NCI-H345 treated with DMSO at 0.1 percent for 48 hours (cell line): ENCODE measurements at regions not wholly inside any gene's neighbourhood (a gene's known extent, or its start where the extent isn't known, plus 50 kb on each side); places are given as distances from the start of the nearest gene placed in this dataset.
"Not testable (repeated sequence)": the region's sequence is repeated elsewhere in the genome, so short reads cannot be mapped to it uniquely, and the experiment has no call there.

Experiments used
- DNase-seq: peaks from one replicate; lab custom pipeline; 2025; ENCODE audit not compliant: unreplicated experiment; lab: John Stamatoyannopoulos, UW

GRCh38 chr11:87879118-87879517 is 296.1 kb downstream of the RAB38 start:
- DNase-seq, result no peak

- peak; percentile 3 for DNase-seq
Measured at GRCh38 chr11:87878373-87878825, 296.8 kb downstream of the RAB38 start.

- DNase-seq, result no peak
Measured at GRCh38 chr11:87871056-87871455, 304.2 kb downstream of the RAB38 start.

GRCh38 chr11:87870086-87870485 is 305.2 kb downstream of the RAB38 start:
- no peak for DNase-seq

- DNase-seq, result no peak
Measured at GRCh38 chr11:87866951-87867350, 308.3 kb downstream of the RAB38 start.

- DNase-seq, result no peak
Measured at GRCh38 chr11:87861030-87861429, 314.2 kb downstream of the RAB38 start.

GRCh38 chr11:87859636-87860035 is 315.6 kb downstream of the RAB38 start:
- no peak for DNase-seq

- DNase-seq, result no peak
Measured at GRCh38 chr11:87851827-87852226, 323.4 kb downstream of the RAB38 start.

- no peak for DNase-seq
Measured at GRCh38 chr11:87851234-87851633, 324.0 kb downstream of the RAB38 start.

GRCh38 chr11:87849216-87849615 is 326.0 kb downstream of the RAB38 start:
- DNase-seq, result no peak

GRCh38 chr11:87840786-87841185 is 334.5 kb downstream of the RAB38 start:
- no peak for DNase-seq

- DNase-seq, result no peak
Measured at GRCh38 chr11:87832211-87832610, 343.0 kb downstream of the RAB38 start.

- DNase-seq, result no peak
Measured at GRCh38 chr11:87820011-87820410, 355.2 kb downstream of the RAB38 start.

GRCh38 chr11:87819151-87819550 is 356.1 kb downstream of the RAB38 start:
- DNase-seq, result no peak

- no peak for DNase-seq
Measured at GRCh38 chr11:87812571-87813365, 362.5 kb downstream of the RAB38 start.

GRCh38 chr11:87810486-87810885 is 364.8 kb downstream of the RAB38 start:
- DNase-seq, result no peak

- no peak for DNase-seq
Measured at GRCh38 chr11:87809256-87809655, 366.0 kb downstream of the RAB38 start.

- DNase-seq, result no peak
Measured at GRCh38 chr11:87804176-87804575, 371.1 kb downstream of the RAB38 start.

GRCh38 chr11:87803748-87804147 is 371.5 kb downstream of the RAB38 start:
- no peak for DNase-seq

GRCh38 chr11:87784862-87785261 is 390.4 kb downstream of the RAB38 start:
- not testable (repeated sequence) for DNase-seq

GRCh38 chr11:87780068-87780413 is 395.2 kb downstream of the RAB38 start:
- DNase-seq, result no peak

GRCh38 chr11:87779276-87780067 is 395.8 kb downstream of the RAB38 start:
- DNase-seq, result no peak
